Urinary bladder (tissue), 3 donors: ENCODE measurements at regions not wholly inside any gene's neighbourhood (a gene's known extent, or its start where the extent isn't known, plus 50 kb on each side); places are given as distances from the start of the nearest gene placed in this dataset.

Experiments used
- DNase-seq: peaks from one replicate; pipeline ENCODE4 v3.0.0-alpha.2; 2015; ENCODE audit errors: extremely low spot score
- H3K27ac ChIP-seq: one replicate; pipeline ENCODE4 v1.5.1; 2013; ENCODE audit warnings: low read depth, mild to moderate bottlenecking, moderate library complexity
- H3K36me3 ChIP-seq: one replicate; pipeline ENCODE4 v1.6.1; 2013; ENCODE audit warnings: mild to moderate bottlenecking, moderate library complexity; ENCODE audit not compliant: insufficient read depth
- H3K4me1 ChIP-seq: one replicate; pipeline ENCODE4 v1.6.1; 2013; ENCODE audit warnings: mild to moderate bottlenecking, moderate library complexity; ENCODE audit not compliant: insufficient read depth
- H3K4me3 ChIP-seq: one replicate; pipeline ENCODE4 v1.5.1; 2013; ENCODE audit warnings: low read depth, low read length
- WGBS: extraction: QIAGEN DNeasy Blood & Tissue Kit; methylation state at CpG from one replicate; pipeline ENCODE4 v1.1.7; 2013; 5-methylcytosine and 5-hydroxymethylcytosine counted together
- donor health status: healthy with polysubstance abuse.
- donor health status: healthy.

DNA sequence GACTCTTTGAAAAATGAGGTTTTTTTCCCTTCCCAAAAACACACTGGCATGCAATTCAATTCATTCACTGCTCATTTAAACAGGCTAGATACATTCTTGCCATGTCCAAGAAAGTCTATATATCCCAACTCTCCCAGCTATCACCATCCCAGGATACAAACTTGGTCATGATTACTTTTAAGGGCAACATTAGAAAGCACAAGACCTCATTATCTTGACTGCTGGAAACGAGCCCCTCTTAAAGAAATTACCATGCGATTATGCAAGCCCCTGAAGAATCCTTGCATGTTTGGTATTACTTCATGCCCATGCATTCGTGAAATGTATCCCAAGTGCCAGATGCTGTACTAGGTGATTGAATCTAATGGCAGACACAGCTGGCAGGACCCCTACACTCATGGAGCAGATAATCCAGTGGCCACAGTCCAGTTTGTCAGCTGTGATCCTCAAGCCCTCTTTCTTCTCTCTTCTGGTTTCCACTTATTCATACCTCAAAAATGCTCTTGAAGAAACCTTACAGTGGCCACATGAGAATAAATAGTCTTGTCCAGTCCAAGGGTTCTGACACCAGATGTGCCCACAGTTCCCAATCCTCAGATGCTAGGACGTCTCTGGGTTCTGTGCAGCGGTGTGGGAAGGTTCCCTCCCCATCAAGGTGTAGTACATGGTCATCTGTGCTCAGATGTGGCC lies 103.7 kb upstream of the HABP2 start:
- H3K27ac ChIP-seq: no peak overlapping the region
- no peaks in the 10 kb centered on the region for H3K4me1 ChIP-seq
- no peak for DNase-seq
- no peaks in the 10 kb centered on the region for H3K36me3 ChIP-seq
- 78% methylated on average over 5 of the region's 5 CpGs for WGBS
- no peak overlapping the region for H3K4me3 ChIP-seq

DNA sequence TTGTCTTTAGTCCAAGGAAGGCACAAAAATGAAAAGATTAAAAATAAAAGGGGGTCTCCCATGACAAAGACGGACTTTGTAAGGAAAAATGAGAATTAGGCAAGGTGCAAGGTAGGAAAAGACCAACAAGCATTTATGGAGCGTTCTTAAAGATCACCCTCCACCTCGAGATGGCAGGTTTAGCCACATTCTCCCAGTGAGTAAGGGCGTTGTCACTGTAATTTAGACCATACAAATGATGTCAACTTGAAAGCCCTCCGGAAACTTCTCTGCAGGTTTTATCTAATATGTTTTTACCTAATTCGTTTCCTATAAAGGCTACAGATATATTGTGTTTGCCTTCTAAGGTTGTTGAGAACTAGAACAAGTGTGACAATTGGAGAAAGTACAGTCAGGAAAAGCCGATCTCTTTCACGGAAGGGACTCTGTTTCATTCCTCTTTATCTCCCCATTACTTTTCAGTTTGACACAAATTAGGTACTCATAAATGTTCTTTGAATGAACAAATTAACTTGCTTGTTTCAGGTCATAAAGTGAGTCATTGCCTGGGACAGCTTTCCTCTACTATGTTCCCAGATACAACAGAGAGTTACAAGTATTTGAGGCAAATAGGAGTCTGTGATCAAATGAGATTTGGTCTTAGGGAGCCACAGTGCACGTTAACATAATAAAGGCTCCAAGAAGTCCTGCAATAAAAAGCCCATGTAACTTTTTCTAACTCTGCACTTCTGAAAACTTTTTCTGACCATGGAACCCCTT lies 102.6 kb upstream of the HABP2 start:
- Histone ChIP-seq H3K4me1 (no peaks in the 10 kb centered on the region), H3K4me3 (no peak overlapping the region), H3K36me3 (no peaks in the 10 kb centered on the region), H3K27ac (no peak overlapping the region)
- no peak for DNase-seq
- WGBS: 78% methylated on average over 9 of the region's 9 CpGs

DNA sequence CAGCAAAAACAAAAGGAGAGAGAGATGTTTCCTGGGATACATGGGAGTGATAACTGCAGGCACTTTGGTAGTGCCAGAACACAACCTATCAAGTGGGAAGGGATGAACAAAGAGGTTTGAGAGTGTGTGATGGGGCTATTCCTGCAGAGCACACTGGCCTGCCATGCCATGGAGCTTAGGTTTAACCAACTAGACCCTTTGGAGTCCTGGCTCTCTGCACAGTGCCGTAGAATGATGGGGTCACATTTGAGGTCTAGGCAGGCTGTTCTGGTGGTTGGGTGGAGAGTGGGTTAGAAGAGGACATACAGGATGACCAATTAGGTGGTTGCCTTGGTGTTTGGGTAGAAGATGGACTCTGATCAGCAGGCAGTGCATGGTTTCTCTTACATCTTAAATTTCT lies 101.9 kb upstream of the HABP2 start:
- Histone ChIP-seq H3K36me3 (no peaks in the 10 kb centered on the region), H3K27ac (no peak overlapping the region), H3K4me1 (no peaks in the 10 kb centered on the region), H3K4me3 (no peak overlapping the region)
- 96% methylated on average over 1 of the region's 1 CpG for WGBS
- DNase-seq: no peak

DNA sequence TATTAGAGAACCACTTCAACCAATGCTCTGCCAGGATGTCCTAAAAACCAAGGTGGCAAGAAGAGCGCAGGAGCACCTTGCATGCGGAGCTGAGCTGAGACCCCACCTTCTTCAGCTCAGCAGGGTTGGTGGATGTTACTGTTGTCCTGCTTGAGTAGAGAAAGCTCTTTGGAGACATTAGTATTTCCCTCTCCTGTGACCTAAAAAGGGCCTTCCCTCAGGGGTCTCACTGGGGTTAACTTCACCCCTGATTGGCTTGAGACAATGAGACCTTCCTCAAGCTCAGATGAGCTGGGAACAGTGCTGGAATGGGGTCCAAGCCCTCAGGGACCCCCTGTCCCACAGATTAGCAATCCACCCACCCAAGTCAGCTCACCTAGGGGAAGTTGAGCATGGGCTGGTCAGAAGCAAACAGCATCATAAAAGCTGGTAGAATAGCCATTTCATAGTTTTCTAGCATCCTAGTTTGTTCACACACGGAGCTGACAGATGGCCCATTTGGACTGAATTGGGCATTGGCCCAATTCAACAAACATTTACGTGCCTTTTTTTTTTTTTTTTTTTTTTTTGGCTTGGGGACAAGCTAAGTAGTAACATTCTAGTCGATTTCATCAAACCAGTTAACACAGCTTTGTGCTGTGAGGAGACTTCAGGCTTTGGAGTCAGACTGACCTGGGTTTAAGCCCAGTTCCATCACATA lies 100.6 kb upstream of the HABP2 start:
- H3K36me3 ChIP-seq: no peaks in the 10 kb centered on the region
- no peak overlapping the region for H3K27ac ChIP-seq
- DNase-seq: no peak
- no peak overlapping the region for H3K4me3 ChIP-seq
- 65% methylated on average over 5 of the region's 5 CpGs for WGBS
- H3K4me1 ChIP-seq: no peaks in the 10 kb centered on the region

DNA sequence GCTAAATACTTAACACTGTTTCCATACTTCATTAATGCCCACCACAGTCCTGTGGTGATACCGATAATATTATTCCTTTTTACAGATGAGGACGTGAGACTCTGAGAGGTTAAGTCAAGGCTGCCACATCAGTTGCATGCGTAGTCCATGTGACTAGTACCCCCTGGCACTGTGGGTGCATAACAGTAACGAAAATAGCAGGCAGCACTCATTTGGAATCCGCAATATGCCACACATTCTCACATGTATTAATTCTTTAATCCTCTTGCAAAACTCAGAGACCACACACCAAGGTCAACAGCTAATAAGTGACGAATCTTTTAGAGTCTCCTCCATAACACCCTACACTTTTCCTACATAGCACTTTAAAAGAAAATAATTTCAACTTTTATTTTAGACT lies 99.5 kb upstream of the HABP2 start:
- 93% methylated on average over 6 of the region's 6 CpGs for WGBS
- DNase-seq: no peak

DNA sequence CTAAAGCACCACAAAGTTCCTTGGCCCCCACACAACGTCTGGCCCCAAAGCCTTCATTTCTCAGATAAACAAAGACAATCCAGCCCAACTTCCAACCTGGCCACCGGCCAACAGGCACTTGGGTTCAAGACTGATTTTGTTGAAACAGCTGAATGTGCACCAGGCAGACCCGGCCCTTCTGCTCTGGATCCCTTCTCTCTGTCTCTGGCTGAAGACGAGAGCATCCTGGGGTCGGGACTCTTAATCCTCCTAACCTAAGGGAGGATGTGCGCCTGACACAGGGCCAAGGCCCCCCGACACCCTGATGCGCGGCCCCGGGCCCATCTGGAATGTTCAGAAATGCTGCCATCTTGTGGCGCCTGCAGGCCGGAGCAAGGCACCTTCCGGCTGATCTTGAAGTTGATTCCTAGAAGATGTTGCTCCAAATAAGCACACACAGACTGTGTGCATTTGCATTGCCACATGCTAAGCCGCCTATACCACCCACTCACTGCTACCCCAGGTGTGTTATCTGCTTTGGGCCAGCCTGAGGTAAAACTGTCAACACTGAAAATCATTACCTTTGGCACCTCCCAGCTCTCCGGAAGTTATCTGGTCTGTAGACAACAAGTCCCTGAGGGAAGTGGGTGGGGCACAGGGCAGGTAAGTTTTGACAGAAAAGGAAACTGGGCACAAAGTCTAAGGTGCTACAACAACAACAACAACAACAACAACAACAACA lies 98.4 kb upstream of the HABP2 start:
- no peak overlapping the region for H3K27ac ChIP-seq
- H3K4me3 ChIP-seq: no peak overlapping the region
- DNase-seq: peak; percentile 25
- WGBS: 9% methylated on average over 15 of the region's 15 CpGs
- no peaks in the 10 kb centered on the region for H3K36me3 ChIP-seq
- H3K4me1 ChIP-seq: no peaks in the 10 kb centered on the region

More for the DNA sequence above, 99.5 kb upstream of the HABP2 start:
- Histone ChIP-seq H3K27ac (no peak overlapping the region), H3K4me3 (no peak overlapping the region), H3K4me1 (no peaks in the 10 kb centered on the region), H3K36me3 (no peaks in the 10 kb centered on the region)

DNA sequence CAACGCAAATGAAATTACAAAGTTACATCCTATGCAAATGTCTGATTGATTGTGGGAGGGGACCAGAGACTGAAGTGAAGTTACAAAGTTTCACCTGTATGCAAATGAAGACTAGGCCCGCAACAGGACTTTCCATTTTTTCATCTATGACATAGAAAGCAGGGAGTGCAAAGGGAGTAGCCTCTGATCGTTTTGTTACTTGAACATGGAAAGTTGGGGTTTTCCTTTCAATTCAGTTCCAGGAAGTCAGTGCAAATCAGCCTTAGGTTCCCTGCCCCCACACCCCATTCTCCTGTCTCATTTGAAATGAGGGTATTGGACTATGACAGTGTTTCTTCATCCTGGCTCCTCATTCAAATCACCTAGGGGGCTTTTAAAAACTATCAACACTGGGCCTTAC lies 96.9 kb upstream of the HABP2 start:
- no peak overlapping the region for H3K4me3 ChIP-seq
- no peaks in the 10 kb centered on the region for H3K4me1 ChIP-seq
- no peaks in the 10 kb centered on the region for H3K36me3 ChIP-seq
- DNase-seq: no peak
- WGBS: 81% methylated on average over 3 of the region's 3 CpGs
- H3K27ac ChIP-seq: no peak overlapping the region

DNA sequence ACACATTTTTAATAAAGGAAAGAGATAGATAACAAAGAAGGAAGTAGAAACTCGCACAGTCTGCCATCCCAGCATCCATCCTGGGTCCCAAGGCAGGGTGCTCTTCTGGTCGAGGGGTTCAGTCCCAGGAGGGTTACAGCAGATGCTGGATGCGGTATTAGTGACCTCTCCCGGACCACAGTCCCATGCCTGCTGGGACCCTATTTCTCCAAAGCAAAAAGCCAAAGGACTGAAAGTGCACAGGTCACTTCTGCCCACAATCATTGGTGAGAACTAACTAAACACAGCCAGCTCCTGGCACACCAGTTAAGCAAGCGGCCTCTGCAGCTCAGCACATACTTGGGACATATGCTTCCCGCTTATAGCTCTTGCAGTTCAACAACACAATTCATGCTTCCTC lies 96.1 kb upstream of the HABP2 start:
- H3K36me3 ChIP-seq: no peaks in the 10 kb centered on the region
- WGBS: 93% methylated on average over 6 of the region's 6 CpGs
- H3K4me1 ChIP-seq: no peaks in the 10 kb centered on the region
- H3K27ac ChIP-seq: no peak overlapping the region
- H3K4me3 ChIP-seq: no peak overlapping the region
- no peak for DNase-seq

DNA sequence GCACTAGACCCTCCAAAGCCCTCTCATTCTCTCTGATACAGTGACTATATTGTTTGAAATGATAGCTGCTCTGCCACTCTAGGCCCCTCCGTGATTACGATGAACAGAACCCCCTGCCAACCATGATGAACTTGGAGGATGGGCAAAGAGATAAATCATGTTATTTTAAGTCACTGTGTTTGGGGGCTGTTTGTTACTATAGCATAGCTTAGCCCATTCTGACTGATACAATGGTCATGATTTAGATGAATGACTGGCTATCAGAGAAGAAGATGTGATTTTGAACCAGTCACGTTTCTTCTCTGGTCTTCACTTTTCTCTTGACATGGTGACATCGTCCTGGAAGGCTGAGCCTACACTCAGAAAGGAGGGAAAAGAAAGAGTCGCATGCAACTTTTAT lies 95.4 kb upstream of the HABP2 start:
- Histone ChIP-seq H3K4me1 (no peaks in the 10 kb centered on the region), H3K4me3 (no peak overlapping the region), H3K36me3 (no peaks in the 10 kb centered on the region), H3K27ac (no peak overlapping the region)
- no peak for DNase-seq
- 94% methylated on average over 5 of the region's 5 CpGs for WGBS

DNA sequence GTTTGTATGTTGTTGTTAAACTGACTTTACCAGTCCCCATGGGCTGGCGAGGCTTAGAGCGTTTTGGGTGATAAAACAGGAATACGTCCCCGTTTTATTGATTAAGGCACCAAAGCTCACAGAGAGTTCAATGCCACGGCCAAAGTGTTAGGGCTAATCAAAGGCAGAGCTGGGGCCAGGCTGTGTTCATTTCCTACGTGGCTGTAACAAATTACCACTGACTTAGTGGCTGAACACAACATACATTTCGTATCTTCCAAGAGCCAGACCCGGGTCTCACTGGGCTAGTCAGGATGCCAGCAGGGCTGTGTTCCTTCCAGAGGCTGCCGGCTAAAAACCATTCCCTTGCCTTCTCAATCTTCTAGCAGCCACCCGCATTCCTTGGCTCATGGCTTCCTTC lies 94.4 kb upstream of the HABP2 start:
- H3K36me3 ChIP-seq: no peaks in the 10 kb centered on the region
- no peak for DNase-seq
- H3K27ac ChIP-seq: no peak overlapping the region
- 92% methylated on average over 10 of the region's 10 CpGs for WGBS
- H3K4me3 ChIP-seq: no peak overlapping the region
- H3K4me1 ChIP-seq: no peaks in the 10 kb centered on the region

DNA sequence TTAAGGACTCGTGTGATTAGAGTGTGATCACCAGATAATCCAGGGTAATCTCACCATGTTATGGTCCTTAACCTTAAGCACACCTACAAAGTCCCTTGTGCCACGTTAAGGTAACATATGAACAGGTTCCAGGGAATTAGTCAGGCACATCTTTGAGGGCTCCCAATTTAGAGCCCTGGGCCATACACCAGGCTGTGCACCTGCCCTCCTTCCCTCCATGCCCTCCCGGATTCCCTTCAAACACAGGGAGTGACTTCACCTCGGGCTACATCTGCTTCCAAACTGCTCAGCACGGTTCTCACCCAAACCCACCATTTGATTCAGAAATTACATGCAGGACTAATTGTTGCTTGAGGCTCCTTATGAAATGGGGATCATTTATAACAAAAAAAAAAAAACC lies 93.9 kb upstream of the HABP2 start:
- DNase-seq: no peak
- no peak overlapping the region for H3K27ac ChIP-seq
- 84% methylated on average over 5 of the region's 5 CpGs for WGBS

DNA sequence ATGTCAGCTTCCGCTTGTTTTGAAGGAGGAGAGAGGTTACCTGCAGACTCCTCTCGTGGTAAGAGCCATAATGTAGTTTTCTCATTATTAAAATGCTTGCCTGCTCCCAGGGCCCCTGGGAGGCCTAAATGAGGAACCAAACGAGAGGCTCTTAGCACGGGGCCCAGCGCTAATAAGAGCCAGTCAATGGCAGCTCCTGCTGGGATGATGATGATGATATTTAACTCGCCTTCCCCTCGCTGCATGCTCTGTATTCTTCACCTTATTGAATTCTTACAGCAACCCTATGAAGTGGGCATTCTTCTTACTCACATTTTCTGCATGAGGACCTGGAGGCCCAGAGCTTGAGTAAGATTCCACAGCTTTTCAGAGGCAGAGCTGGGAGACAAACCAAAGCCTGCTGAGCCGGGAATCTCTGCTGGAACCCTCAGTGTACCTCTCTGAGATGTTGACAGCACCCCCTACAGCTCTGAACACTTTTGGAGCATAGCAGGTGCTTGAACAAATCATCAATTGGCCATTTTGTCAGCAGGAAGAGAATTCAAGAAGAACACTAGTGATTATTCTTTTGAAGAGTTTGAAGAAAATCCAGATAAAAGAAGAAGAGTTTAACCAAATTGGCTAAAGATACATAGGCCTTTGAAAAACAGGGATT lies 93.1 kb upstream of the HABP2 start:
- H3K27ac ChIP-seq: no peak overlapping the region
- H3K36me3 ChIP-seq: no peaks in the 10 kb centered on the region
- no peak for DNase-seq
- 92% methylated on average over 8 of the region's 8 CpGs for WGBS
- no peak overlapping the region for H3K4me3 ChIP-seq
- no peaks in the 10 kb centered on the region for H3K4me1 ChIP-seq

More for the DNA sequence above, 93.9 kb upstream of the HABP2 start:
- Histone ChIP-seq H3K4me1 (no peaks in the 10 kb centered on the region), H3K4me3 (no peak overlapping the region), H3K36me3 (no peaks in the 10 kb centered on the region)

DNA sequence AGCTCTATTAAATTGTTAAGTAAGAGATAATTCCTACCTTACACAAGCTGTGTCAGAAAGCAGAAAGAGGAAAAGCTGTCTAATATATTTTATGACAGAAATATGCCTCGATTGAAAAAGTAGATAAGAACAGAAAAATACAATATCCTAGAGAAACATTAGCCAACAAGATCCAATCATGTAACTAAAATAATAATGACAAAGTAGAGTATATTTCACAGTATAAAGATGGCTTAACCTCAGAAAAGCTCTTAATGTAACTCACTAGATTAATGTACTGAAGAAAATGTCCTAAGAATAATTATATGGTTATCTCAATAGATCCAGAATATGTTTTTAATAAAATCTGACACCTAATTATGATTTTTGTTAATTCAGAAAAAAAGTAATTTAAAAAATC lies 89.8 kb upstream of the HABP2 start:
- H3K27ac ChIP-seq: no peak overlapping the region
- no peaks in the 10 kb centered on the region for H3K4me1 ChIP-seq
- H3K4me3 ChIP-seq: no peak overlapping the region
- no peaks in the 10 kb centered on the region for H3K36me3 ChIP-seq
- WGBS: 31% methylated on average over 1 of the region's 1 CpG
- no peak for DNase-seq
